Liver (tissue), 8 donors: ENCODE measurements at regions not wholly inside any gene's neighbourhood (a gene's known extent, or its start where the extent isn't known, plus 50 kb on each side); places are given as distances from the start of the nearest gene placed in this dataset.

ENCODE experiments used
- DNase-seq: peaks from one replicate; pipeline ENCODE4 v3.0.0-alpha.2; 2017; ENCODE audit warnings: low spot score
- H3K27ac ChIP-seq, 2 donors: one replicate each; pipeline ENCODE4 v1.7.0; 2013; ENCODE audit warnings: inconsistent platforms in 2 of 2, low read length in 2 of 2, control low read depth in 1 of 2, low read depth in 1 of 2, mild to moderate bottlenecking in 1 of 2
- H3K27me3 ChIP-seq, 4 donors: one replicate each; pipeline versions ENCODE4 v1.6.1 to v1.7.0; 2013; ENCODE audit warnings: low read length in 3 of 4, inconsistent platforms in 1 of 4, mild to moderate bottlenecking in 1 of 4, moderate library complexity in 1 of 4; ENCODE audit not compliant: control insufficient read depth in 4 of 4, insufficient read depth in 4 of 4
- H3K36me3 ChIP-seq, 4 donors: one replicate each; pipeline versions ENCODE4 v1.6.1 to v1.7.0; 2013; ENCODE audit warnings: low read length in 3 of 4, mild to moderate bottlenecking in 3 of 4, low read depth in 1 of 4, moderate library complexity in 1 of 4; ENCODE audit not compliant: control insufficient read depth in 4 of 4, insufficient read depth in 3 of 4
- H3K4me1 ChIP-seq, 4 donors: one replicate each; pipeline versions ENCODE4 v1.6.1 to v1.7.0; 2013; ENCODE audit warnings: low read length in 3 of 4, mild to moderate bottlenecking in 3 of 4, moderate library complexity in 1 of 4; ENCODE audit not compliant: control insufficient read depth in 4 of 4, insufficient read depth in 4 of 4
- H3K4me3 ChIP-seq, 3 donors: one replicate each; pipeline versions ENCODE4 v1.6.1 to v1.7.0; 2013; ENCODE audit warnings: low read length in 3 of 3, control low read depth in 1 of 3, low read depth in 1 of 3, mild to moderate bottlenecking in 1 of 3
- H3K9ac ChIP-seq, 2 donors: one replicate each; pipeline ENCODE4 v1.7.0; 2013; ENCODE audit warnings: low read length in 2 of 2, mild to moderate bottlenecking in 2 of 2, moderate library complexity in 2 of 2, control low read depth in 1 of 2, low read depth in 1 of 2
- H3K9me3 ChIP-seq, 4 donors: one replicate each; pipeline versions ENCODE4 v1.6.1 to v1.7.0; 2013; ENCODE audit warnings: low read length in 3 of 4; ENCODE audit not compliant: control insufficient read depth in 4 of 4
- EGR1 ChIP-seq, 2 donors: IDR thresholded peaks; 2 replicates each; pipeline ENCODE4 v1.6.1; 2016 to 2018; ENCODE audit warnings: antibody characterized with exemption in 2 of 2, low read depth in 2 of 2
- FOXA1 ChIP-seq: IDR thresholded peaks from 2 replicates; pipeline ENCODE4 v1.6.1; 2016; ENCODE audit warnings: antibody characterized with exemption
- GABPA ChIP-seq, 2 donors: IDR thresholded peaks in 1 of 2; conservative IDR thresholded peaks in 1 of 2; 2 replicates each; pipeline ENCODE4 v1.6.1; 2016; ENCODE audit warnings: antibody characterized with exemption in 2 of 2, mild to moderate bottlenecking in 1 of 2, moderate library complexity in 1 of 2
- HNF4A ChIP-seq, 2 donors: conservative IDR thresholded peaks; 2 replicates each; pipeline ENCODE4 v1.6.1; 2016; ENCODE audit warnings: antibody characterized with exemption in 2 of 2, mild to moderate bottlenecking in 2 of 2
- HNF4G ChIP-seq: IDR thresholded peaks from 2 replicates; pipeline ENCODE4 v1.6.1; 2016; ENCODE audit warnings: antibody characterized with exemption
- JUND ChIP-seq, 2 donors: IDR thresholded peaks; 2 replicates each; pipeline ENCODE4 v1.6.1; 2016; ENCODE audit warnings: antibody characterized with exemption in 2 of 2
- NR2F2 ChIP-seq: IDR thresholded peaks from 2 replicates; pipeline ENCODE4 v1.6.1; 2016; ENCODE audit warnings: antibody characterized with exemption
- RAD21 ChIP-seq, 2 donors: IDR thresholded peaks; 2 replicates each; pipeline ENCODE4 v1.6.1; 2016; ENCODE audit warnings: antibody characterized with exemption in 2 of 2, mild to moderate bottlenecking in 2 of 2
- RXRA ChIP-seq, 2 donors: IDR thresholded peaks; 2 replicates each; pipeline ENCODE4 v1.6.1; 2017 to 2018; ENCODE audit warnings: antibody characterized with exemption in 2 of 2, mild to moderate bottlenecking in 1 of 2
- SP1 ChIP-seq: IDR thresholded peaks from 2 replicates; pipeline ENCODE4 v1.6.1; 2018; ENCODE audit warnings: antibody characterized with exemption, mild to moderate bottlenecking
- TAF1 ChIP-seq: conservative IDR thresholded peaks from 2 replicates; pipeline ENCODE4 v1.6.1; 2016; ENCODE audit warnings: antibody characterized with exemption, mild to moderate bottlenecking
- YY1 ChIP-seq: IDR thresholded peaks from 2 replicates; pipeline ENCODE4 v1.6.1; 2016; ENCODE audit warnings: antibody characterized with exemption, mild to moderate bottlenecking
- WGBS: extraction: QIAGEN DNeasy Blood & Tissue Kit; methylation state at CpG from one replicate; pipeline ENCODE4 v1.1.7; 2013; 5-methylcytosine and 5-hydroxymethylcytosine counted together
- TF ChIP-seq, protein P1 (sequence below): IDR thresholded peaks from 2 replicates; pipeline ENCODE4 v1.6.1; 2016; ENCODE audit warnings: antibody characterized with exemption
- TF ChIP-seq, protein P2 (sequence below): fragments of 150-350 bp; IDR thresholded peaks from 2 replicates; pipeline ENCODE4 v1.5.1; 2017; ENCODE audit warnings: improper control_type of control experiment, low read depth, low read length; ENCODE audit not compliant: missing input control
- TF ChIP-seq, protein P3 (sequence below): IDR thresholded peaks from 2 replicates; pipeline ENCODE4 v1.6.1; 2016; ENCODE audit warnings: antibody characterized with exemption, mild to moderate bottlenecking
- TF ChIP-seq, protein P4 (sequence below): IDR thresholded peaks from 2 replicates; pipeline ENCODE4 v1.6.1; 2016; ENCODE audit warnings: antibody characterized with exemption
- TF ChIP-seq, protein P5 (sequence below): IDR thresholded peaks from 2 replicates; pipeline ENCODE4 v1.6.1; 2016; ENCODE audit warnings: antibody characterized with exemption
- donor health status: healthy.
- donor health status: healthy.
- donor health status: healthy.
- donor health status: healthy.
- donor health status: healthy.

DNA sequence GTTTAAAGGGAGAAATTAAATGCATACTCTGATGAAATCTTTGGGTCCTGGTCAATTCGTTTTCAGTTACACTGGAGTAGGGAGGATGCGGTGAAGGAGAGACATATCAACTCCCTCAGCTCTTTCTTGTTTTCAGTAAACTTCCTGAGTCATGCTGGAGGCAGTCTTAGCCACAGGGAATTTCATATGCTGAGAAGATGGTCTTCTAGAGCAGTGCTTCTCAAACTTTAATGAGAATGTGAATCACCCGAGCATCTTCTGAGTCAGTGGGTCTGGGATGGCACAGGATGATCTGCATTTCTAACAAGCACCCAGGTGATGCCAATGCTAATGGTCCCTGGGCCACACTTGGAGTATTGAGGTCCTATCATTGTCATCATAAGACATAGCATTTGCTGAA lies 214.5 kb downstream of the KIT start:
- no peak for DNase-seq
- Histone ChIP-seq H3K9me3 (no peaks in the 10 kb centered on the region), H3K36me3 (no peaks in the 10 kb centered on the region), H3K4me3 (no peak overlapping the region), H3K27ac (no peak overlapping the region), H3K27me3 (no peaks in the 10 kb centered on the region), H3K9ac (no peak overlapping the region), H3K4me1 (no peaks in the 10 kb centered on the region)
- WGBS = 77% methylated on average over 3 of the region's 3 CpGs
- TF ChIP-seq, protein P1, sequence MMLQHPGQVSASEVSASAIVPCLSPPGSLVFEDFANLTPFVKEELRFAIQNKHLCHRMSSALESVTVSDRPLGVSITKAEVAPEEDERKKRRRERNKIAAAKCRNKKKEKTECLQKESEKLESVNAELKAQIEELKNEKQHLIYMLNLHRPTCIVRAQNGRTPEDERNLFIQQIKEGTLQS = no peak
- TF ChIP-seq EGR1 (IDR thresholded peaks at IDR 0.05; ENCODE audit: low read depth in 2 of 2) = no peak
- no peak for TF ChIP-seq JUND (IDR thresholded peaks at IDR 0.05)
- no peak for TF ChIP-seq SP1
- TF ChIP-seq FOXA1 = no peak
- TF ChIP-seq, protein P2, sequence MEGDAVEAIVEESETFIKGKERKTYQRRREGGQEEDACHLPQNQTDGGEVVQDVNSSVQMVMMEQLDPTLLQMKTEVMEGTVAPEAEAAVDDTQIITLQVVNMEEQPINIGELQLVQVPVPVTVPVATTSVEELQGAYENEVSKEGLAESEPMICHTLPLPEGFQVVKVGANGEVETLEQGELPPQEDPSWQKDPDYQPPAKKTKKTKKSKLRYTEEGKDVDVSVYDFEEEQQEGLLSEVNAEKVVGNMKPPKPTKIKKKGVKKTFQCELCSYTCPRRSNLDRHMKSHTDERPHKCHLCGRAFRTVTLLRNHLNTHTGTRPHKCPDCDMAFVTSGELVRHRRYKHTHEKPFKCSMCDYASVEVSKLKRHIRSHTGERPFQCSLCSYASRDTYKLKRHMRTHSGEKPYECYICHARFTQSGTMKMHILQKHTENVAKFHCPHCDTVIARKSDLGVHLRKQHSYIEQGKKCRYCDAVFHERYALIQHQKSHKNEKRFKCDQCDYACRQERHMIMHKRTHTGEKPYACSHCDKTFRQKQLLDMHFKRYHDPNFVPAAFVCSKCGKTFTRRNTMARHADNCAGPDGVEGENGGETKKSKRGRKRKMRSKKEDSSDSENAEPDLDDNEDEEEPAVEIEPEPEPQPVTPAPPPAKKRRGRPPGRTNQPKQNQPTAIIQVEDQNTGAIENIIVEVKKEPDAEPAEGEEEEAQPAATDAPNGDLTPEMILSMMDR = no peak
- no peak for TF ChIP-seq GABPA (IDR thresholded peaks at IDR 0.05 in 1 of 2, conservative IDR thresholded peaks at IDR 0.05 in 1 of 2)
- TF ChIP-seq YY1 = no peak
- no peak for TF ChIP-seq NR2F2
- TF ChIP-seq RAD21 (IDR thresholded peaks at IDR 0.05) = no peak
- TF ChIP-seq RXRA (IDR thresholded peaks at IDR 0.05) = no peak
- no peak for TF ChIP-seq HNF4G
- no peak for TF ChIP-seq TAF1

DNA sequence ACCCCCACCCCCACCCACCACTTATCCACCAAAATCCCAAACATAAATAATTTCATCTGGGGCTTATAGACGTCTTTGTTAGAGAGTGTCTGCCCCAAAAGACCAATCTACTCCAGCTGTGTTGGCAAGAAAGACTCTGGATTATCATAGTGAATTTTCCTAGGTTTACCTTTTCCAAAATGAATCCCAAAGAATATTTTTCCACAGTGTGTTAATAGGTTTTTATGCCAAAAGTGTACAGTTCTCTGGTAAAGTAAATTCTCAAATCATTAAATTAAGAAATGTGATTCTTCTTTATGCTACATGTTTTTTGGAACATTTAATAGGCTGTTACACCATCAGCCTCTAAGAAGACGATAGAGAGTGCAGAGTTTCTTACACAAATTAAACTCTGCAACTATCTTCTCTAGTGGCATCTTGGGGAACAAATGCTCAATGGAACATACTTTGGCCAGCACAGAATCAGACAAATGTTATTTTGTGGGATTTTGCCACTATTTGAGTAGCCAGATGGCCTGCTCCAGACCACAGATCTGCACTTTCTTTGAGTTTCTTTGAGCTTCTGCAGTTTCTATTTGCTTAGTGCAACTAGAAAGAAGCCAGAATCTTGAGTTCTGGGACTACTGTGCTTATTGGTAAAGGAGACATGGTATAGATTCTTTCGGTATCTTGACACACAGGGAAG lies 206.0 kb downstream of the KIT start:
- H3K9ac ChIP-seq = no peak overlapping the region
- no peaks in the 10 kb centered on the region for H3K4me1 ChIP-seq
- DNase-seq = no peak
- no peaks in the 10 kb centered on the region for H3K9me3 ChIP-seq
- TF ChIP-seq, protein P3, sequence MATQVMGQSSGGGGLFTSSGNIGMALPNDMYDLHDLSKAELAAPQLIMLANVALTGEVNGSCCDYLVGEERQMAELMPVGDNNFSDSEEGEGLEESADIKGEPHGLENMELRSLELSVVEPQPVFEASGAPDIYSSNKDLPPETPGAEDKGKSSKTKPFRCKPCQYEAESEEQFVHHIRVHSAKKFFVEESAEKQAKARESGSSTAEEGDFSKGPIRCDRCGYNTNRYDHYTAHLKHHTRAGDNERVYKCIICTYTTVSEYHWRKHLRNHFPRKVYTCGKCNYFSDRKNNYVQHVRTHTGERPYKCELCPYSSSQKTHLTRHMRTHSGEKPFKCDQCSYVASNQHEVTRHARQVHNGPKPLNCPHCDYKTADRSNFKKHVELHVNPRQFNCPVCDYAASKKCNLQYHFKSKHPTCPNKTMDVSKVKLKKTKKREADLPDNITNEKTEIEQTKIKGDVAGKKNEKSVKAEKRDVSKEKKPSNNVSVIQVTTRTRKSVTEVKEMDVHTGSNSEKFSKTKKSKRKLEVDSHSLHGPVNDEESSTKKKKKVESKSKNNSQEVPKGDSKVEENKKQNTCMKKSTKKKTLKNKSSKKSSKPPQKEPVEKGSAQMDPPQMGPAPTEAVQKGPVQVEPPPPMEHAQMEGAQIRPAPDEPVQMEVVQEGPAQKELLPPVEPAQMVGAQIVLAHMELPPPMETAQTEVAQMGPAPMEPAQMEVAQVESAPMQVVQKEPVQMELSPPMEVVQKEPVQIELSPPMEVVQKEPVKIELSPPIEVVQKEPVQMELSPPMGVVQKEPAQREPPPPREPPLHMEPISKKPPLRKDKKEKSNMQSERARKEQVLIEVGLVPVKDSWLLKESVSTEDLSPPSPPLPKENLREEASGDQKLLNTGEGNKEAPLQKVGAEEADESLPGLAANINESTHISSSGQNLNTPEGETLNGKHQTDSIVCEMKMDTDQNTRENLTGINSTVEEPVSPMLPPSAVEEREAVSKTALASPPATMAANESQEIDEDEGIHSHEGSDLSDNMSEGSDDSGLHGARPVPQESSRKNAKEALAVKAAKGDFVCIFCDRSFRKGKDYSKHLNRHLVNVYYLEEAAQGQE = no peak
- TF ChIP-seq, protein P2 = no peak
- no peak for TF ChIP-seq GABPA (IDR thresholded peaks at IDR 0.05 in 1 of 2, conservative IDR thresholded peaks at IDR 0.05 in 1 of 2)
- TF ChIP-seq EGR1 (IDR thresholded peaks at IDR 0.05; ENCODE audit: low read depth in 2 of 2) = no peak
- TF ChIP-seq YY1 = no peak
- no peak for TF ChIP-seq NR2F2
- no peak for TF ChIP-seq HNF4A (conservative IDR thresholded peaks at IDR 0.05)
- TF ChIP-seq, protein P4, sequence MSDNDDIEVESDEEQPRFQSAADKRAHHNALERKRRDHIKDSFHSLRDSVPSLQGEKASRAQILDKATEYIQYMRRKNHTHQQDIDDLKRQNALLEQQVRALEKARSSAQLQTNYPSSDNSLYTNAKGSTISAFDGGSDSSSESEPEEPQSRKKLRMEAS = no peak
- TF ChIP-seq, protein P5, sequence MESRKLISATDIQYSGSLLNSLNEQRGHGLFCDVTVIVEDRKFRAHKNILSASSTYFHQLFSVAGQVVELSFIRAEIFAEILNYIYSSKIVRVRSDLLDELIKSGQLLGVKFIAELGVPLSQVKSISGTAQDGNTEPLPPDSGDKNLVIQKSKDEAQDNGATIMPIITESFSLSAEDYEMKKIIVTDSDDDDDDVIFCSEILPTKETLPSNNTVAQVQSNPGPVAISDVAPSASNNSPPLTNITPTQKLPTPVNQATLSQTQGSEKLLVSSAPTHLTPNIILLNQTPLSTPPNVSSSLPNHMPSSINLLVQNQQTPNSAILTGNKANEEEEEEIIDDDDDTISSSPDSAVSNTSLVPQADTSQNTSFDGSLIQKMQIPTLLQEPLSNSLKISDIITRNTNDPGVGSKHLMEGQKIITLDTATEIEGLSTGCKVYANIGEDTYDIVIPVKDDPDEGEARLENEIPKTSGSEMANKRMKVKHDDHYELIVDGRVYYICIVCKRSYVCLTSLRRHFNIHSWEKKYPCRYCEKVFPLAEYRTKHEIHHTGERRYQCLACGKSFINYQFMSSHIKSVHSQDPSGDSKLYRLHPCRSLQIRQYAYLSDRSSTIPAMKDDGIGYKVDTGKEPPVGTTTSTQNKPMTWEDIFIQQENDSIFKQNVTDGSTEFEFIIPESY = no peak
- no peak for TF ChIP-seq RAD21 (IDR thresholded peaks at IDR 0.05)
- TF ChIP-seq FOXA1 = no peak
- no peak for TF ChIP-seq HNF4G
- TF ChIP-seq SP1 = no peak
- no peak for TF ChIP-seq JUND (IDR thresholded peaks at IDR 0.05)
- no peak overlapping the region for H3K4me3 ChIP-seq
- 86% methylated on average over 3 of the region's 3 CpGs for WGBS
- H3K36me3 ChIP-seq = no peaks in the 10 kb centered on the region
- H3K27me3 ChIP-seq = no peaks in the 10 kb centered on the region
- H3K27ac ChIP-seq = no peak overlapping the region
